ENCODE measurements at regions not wholly inside any gene's neighbourhood (a gene's known extent, or its start where the extent isn't known, plus 50 kb on each side); places are given as distances from the start of the nearest gene placed in this dataset.
A peak's percentile ranks its signal among the peaks of the same experiment; 100 is the strongest.

DNA sequence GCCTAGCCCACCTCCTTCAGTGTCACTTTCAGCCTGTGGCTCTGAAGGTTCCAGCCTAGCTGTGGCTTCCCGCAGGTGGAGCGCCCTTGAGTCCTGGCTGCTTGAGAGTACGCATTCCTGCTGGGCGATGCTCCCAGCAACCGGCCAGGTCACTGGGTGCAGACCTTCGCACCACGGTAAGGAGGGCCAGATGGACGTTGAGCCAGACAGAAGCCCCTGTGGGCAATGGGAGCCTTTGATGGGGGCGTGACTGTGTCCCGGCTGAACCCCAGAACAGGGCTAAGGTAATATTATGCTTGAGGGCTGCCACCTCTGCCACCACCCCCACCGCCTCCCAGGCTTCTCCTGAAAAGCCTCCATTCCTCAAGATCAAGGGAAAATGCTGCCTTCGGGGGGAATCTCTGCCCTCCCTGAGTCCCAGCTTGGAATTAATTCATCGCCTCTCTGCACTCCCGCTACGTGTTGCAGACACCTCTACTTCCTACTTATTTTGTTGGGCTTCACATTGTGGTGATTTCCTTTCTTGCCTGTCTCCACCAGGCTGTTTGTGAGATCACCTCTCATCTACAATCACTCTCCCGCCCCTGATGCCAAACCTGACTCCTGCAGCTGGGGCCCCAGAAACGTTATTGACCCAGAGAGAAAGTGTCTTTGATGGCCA lies 144.9 kb upstream of the NECTIN1 start:
- 0 out of 7 replicates have a peak overlapping the region, but pooled peaks of 1 of the 3 experiments have one; percentile 4 for H3K27ac Mint-ChIP-seq

More for the DNA sequence above, 144.9 kb upstream of the NECTIN1 start:
- Histone ChIP-seq H3K56ac (ENCODE audit: insufficient read length, low read depth, low read length) (no peak overlapping the region), H2BK20ac (ENCODE audit: low read depth, low read length, poor library complexity, severe bottlenecking) (no peak overlapping the region), H3T11ph (ENCODE audit: low read length) (no peak overlapping the region), H2AK5ac (ENCODE audit: insufficient read length, low read length) (no peak overlapping the region), H3K14ac (ENCODE audit: insufficient read depth, low read length) (no peak overlapping the region), H3K18ac (ENCODE audit: insufficient read length, low read depth, low read length) (no peak overlapping the region), H2BK120ac (ENCODE audit: low read depth, low read length, poor library complexity, severe bottlenecking) (no peak overlapping the region), H4K8ac (replicated peaks; ENCODE audit: insufficient read length, low read depth, low read length) (no peak overlapping the region), H3K4ac (ENCODE audit: low read depth, low read length) (no peak overlapping the region), H3K27me3 (ENCODE audit: insufficient read depth, low read length) (no peaks in the 10 kb centered on the region), H2AFZ (ENCODE audit: low read length) (no peak overlapping the region), H2BK15ac (ENCODE audit: low read depth, low read length) (no peak overlapping the region), H3K23ac (ENCODE audit: insufficient read length, low read depth, low read length) (no peak overlapping the region), H4K20me1 (ENCODE audit: control insufficient read depth, insufficient read depth, insufficient read length) (no peaks in the 10 kb centered on the region), H3K4me2 (ENCODE audit: insufficient read depth, insufficient read length, low read length) (no peak overlapping the region), H2BK5ac (ENCODE audit: insufficient read length, low read length) (no peak overlapping the region), H3K79me1 (ENCODE audit: insufficient read depth, low read depth, low read length, poor library complexity, severe bottlenecking) (no peaks in the 10 kb centered on the region), H3K23me2 (ENCODE audit: insufficient read length, low read depth, low read length, poor library complexity, severe bottlenecking) (no peaks in the 10 kb centered on the region), H3K4me1 (ENCODE audit: insufficient read depth, low read length) (no peaks in the 10 kb centered on the region), H4K5ac (ENCODE audit: insufficient read length, low read depth, low read length) (no peak overlapping the region), H2BK12ac (ENCODE audit: insufficient read length, low read depth, low read length) (no peak overlapping the region), H3K27ac (ENCODE audit: insufficient read length, low read depth, low read length) (no peak overlapping the region), H3K9ac (ENCODE audit: extremely low read depth, insufficient read length, low read length) (no peak overlapping the region), H3K9me3 (ENCODE audit: control insufficient read depth, low read depth, low read length) (no peaks in the 10 kb centered on the region), H4K91ac (ENCODE audit: insufficient read length, low read depth, low read length) (no peak overlapping the region), H3K79me2 (ENCODE audit: insufficient read depth, low read length) (no peaks in the 10 kb centered on the region)
- Mint-ChIP-seq H3K9me3 (no peaks in the 10 kb centered on the region), H3K27me3 (ENCODE audit: low read depth) (peaks cover 5% of the 10 kb centered on the region), H3K4me1 (peaks cover 18 to 21% of the 10 kb centered on the region in 2 experiments), H3K4me3 (no peak overlapping the region), H3K36me3 (ENCODE audit: insufficient read depth in 1 of 3, low read depth in 3 of 3) (no peaks in the 10 kb centered on the region)
- TF ChIP-seq, protein P1, sequence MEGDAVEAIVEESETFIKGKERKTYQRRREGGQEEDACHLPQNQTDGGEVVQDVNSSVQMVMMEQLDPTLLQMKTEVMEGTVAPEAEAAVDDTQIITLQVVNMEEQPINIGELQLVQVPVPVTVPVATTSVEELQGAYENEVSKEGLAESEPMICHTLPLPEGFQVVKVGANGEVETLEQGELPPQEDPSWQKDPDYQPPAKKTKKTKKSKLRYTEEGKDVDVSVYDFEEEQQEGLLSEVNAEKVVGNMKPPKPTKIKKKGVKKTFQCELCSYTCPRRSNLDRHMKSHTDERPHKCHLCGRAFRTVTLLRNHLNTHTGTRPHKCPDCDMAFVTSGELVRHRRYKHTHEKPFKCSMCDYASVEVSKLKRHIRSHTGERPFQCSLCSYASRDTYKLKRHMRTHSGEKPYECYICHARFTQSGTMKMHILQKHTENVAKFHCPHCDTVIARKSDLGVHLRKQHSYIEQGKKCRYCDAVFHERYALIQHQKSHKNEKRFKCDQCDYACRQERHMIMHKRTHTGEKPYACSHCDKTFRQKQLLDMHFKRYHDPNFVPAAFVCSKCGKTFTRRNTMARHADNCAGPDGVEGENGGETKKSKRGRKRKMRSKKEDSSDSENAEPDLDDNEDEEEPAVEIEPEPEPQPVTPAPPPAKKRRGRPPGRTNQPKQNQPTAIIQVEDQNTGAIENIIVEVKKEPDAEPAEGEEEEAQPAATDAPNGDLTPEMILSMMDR (conservative IDR thresholded peaks at IDR 0.05), result no peak
- DNase-seq, result no peak
- no CpG with 5 or more reads among the region's 17 CpGs for WGBS (ENCODE audit: extremely low coverage, insufficient read length, low lambda C conversion rate)
